GM12878 (cell line): ENCODE measurements at regions not wholly inside any gene's neighbourhood (a gene's known extent, or its start where the extent isn't known, plus 50 kb on each side); places are given as distances from the start of the nearest gene placed in this dataset.

ENCODE experiments used
- ATAC-seq: fragments of 200-7000 bp; cut with Tn5 transposase; 3 replicates; pipeline ENCODE4 v1.9.1; 2020; ENCODE audit warnings: mild to moderate bottlenecking, moderate library complexity
- BruUV-seq: library from RNA; stranded (reverse); fragments of 400-500 nt; replicated peaks from 2 replicates; lab custom pipeline; 2021; lab: Mats Ljungman, UMichigan
- CTCF ChIA-PET: fragments of 300-600 bp; sonication (Branson Sonifier 250); formaldehyde crosslinking; extraction: SDS; loops from one replicate; lab custom pipeline; 2021; ENCODE audit warnings: inconsistent platforms; lab: Yijun Ruan, JAX
- POLR2A ChIA-PET: fragments of 350-600 bp; formaldehyde crosslinking; extraction: SDS; loops from one replicate; lab custom pipeline; 2021; ENCODE audit warnings: inconsistent platforms; lab: Charles Lee
- RAD21 ChIA-PET: fragments of 300-600 bp; sonication (Branson Sonifier 250); formaldehyde crosslinking; loops from one replicate; lab custom pipeline; 2023; ENCODE audit warnings: antibody characterized with exemption; ENCODE audit not compliant: unreplicated experiment; lab: Charles Lee
- SMC1A ChIA-PET: fragments of 300-600 bp; sonication (Branson Sonifier 250); formaldehyde crosslinking; loops from one replicate; lab custom pipeline; 2023; ENCODE audit not compliant: unreplicated experiment, uncharacterized antibody; lab: Charles Lee
- DNase-seq: peaks from one replicate; pipeline ENCODE4 v3.0.0-alpha.2; 2011; ENCODE audit warnings: low read depth, low spot score
- FAIRE-seq: peaks from 3 replicates; lab custom pipeline; 2011; peaks lifted over from hg19 to GRCh38; lab: Jason Lieb, UNC
- H2AFZ ChIP-seq: 2 replicates; pipeline ENCODE4 v1.6.0; 2011; ENCODE audit warnings: low read depth, low read length, control low read depth; ENCODE audit not compliant: control insufficient read depth
- H3K27ac ChIP-seq: 2 replicates; pipeline ENCODE4 v1.5.1; 2011; ENCODE audit warnings: control low read depth; ENCODE audit not compliant: control insufficient read depth, insufficient read depth
- H3K27me3 ChIP-seq, 2 experiments: replicated peaks in 1 of 2; 2 replicates each; pipeline versions ENCODE4 v1.6.0 to v1.6.1; 2011; ENCODE audit warnings: low read length in 1 of 2; ENCODE audit not compliant: control insufficient read depth in 2 of 2, insufficient read depth in 2 of 2
- H3K36me3 ChIP-seq, 2 experiments: 2 replicates each; pipeline ENCODE4 v1.5.1; 2011; ENCODE audit warnings: low read length in 1 of 2; ENCODE audit not compliant: control insufficient read depth in 2 of 2, insufficient read depth in 2 of 2
- H3K4me1 ChIP-seq: 2 replicates; pipeline ENCODE4 v1.6.1; 2011; ENCODE audit warnings: mild to moderate bottlenecking, low read length, moderate library complexity, mixed read lengths; ENCODE audit not compliant: control insufficient read depth, insufficient read depth
- H3K4me2 ChIP-seq: 2 replicates; pipeline ENCODE4 v1.6.0; 2011; ENCODE audit warnings: control low read depth; ENCODE audit not compliant: control insufficient read depth, insufficient read depth
- H3K4me3 ChIP-seq: fragments of 200-600 bp; sonication (generic); 2 replicates; pipeline ENCODE4 v1.5.1; 2016
- H3K79me2 ChIP-seq: 2 replicates; pipeline ENCODE4 v1.6.0; 2011; ENCODE audit warnings: low read length; ENCODE audit not compliant: control insufficient read depth, insufficient read depth
- H3K9ac ChIP-seq: 2 replicates; pipeline ENCODE4 v1.8.0; 2011; ENCODE audit warnings: low read length, control low read depth, mixed read lengths; ENCODE audit not compliant: control insufficient read depth, insufficient read depth
- H3K9me3 ChIP-seq: replicated peaks from 3 replicates; pipeline ENCODE4 v1.5.1; 2011; ENCODE audit warnings: mild to moderate bottlenecking, low read length; ENCODE audit not compliant: control insufficient read depth, insufficient read depth
- H4K20me1 ChIP-seq: 2 replicates; pipeline ENCODE4 v1.6.0; 2011; ENCODE audit not compliant: control insufficient read depth, insufficient read depth
- CREB1 ChIP-seq: IDR thresholded peaks from 2 replicates; pipeline ENCODE4 v1.6.1; 2012; ENCODE audit warnings: low read depth, mild to moderate bottlenecking, inconsistent platforms
- DPF2 ChIP-seq: fragments of 450-650 bp; IDR thresholded peaks from 2 replicates; pipeline ENCODE4 v1.6.1; 2017; ENCODE audit warnings: mild to moderate bottlenecking
- EP300 ChIP-seq, 2 experiments: fragments of 150-350 bp in 1 of 2; IDR thresholded peaks; 2 replicates each; pipeline ENCODE4 v1.6.1; 2011 to 2012; ENCODE audit warnings: low read depth in 2 of 2, low read length in 2 of 2, borderline replicate concordance in 1 of 2, improper control_type of control experiment in 1 of 2, inconsistent platforms in 1 of 2; ENCODE audit not compliant: control insufficient read depth in 1 of 2
- JUND ChIP-seq: IDR thresholded peaks from 2 replicates; pipeline ENCODE4 v1.6.1; 2012; ENCODE audit warnings: low read depth, mild to moderate bottlenecking, low read length, improper control_type of control experiment, moderate library complexity
- KLF5 ChIP-seq: fragments of 450-650 bp; IDR thresholded peaks from 2 replicates; pipeline ENCODE4 v1.6.1; 2014; ENCODE audit warnings: mild to moderate bottlenecking; ENCODE audit not compliant: partially characterized antibody
- MTA2 ChIP-seq: fragments of 450-650 bp; IDR thresholded peaks from 2 replicates; pipeline ENCODE4 v1.6.1; 2016; ENCODE audit warnings: low read depth, mild to moderate bottlenecking, moderate library complexity
- RAD21 ChIP-seq: IDR thresholded peaks from 2 replicates; pipeline ENCODE4 v1.6.1; 2011; ENCODE audit warnings: mild to moderate bottlenecking, low read depth, low read length, moderate library complexity; ENCODE audit not compliant: insufficient read depth
- RUNX3 ChIP-seq: IDR thresholded peaks from 2 replicates; pipeline ENCODE4 v1.6.1; 2012; ENCODE audit warnings: low read length, inconsistent platforms
- SMAD5 ChIP-seq: IDR thresholded peaks from 2 replicates; pipeline ENCODE4 v1.6.1; 2016; ENCODE audit warnings: antibody characterized with exemption, low read depth
- SPI1 ChIP-seq: IDR thresholded peaks from 2 replicates; pipeline ENCODE4 v1.6.1; 2011; ENCODE audit warnings: low read depth, mild to moderate bottlenecking, low read length, moderate library complexity, borderline replicate concordance; ENCODE audit not compliant: insufficient read depth
- YBX1 ChIP-seq: fragments of 450-650 bp; IDR thresholded peaks from 2 replicates; pipeline ENCODE4 v1.6.1; 2016; ENCODE audit warnings: antibody characterized with exemption
- YY1 ChIP-seq: IDR thresholded peaks from 2 replicates; pipeline ENCODE4 v1.6.1; 2011; ENCODE audit warnings: low read depth, mild to moderate bottlenecking, low read length
- whole genome bisulfite sequencing: methylation state at CpG from one replicate; pipeline ENCODE4 v1.1.6; 2016; ENCODE audit warnings: low lambda C conversion rate; ENCODE audit not compliant: insufficient replicate concordance, insufficient coverage; ENCODE audit errors: missing lambda C conversion rate; 5-methylcytosine and 5-hydroxymethylcytosine counted together
- in situ Hi-C: fragments of 300-500 bp; cut with MboI; formaldehyde crosslinking; loops from 9 replicates; pipeline ENCODE4 v1.14.3; 2018; ENCODE audit warnings: mixed read lengths
- intact Hi-C: fragments of 100-400 bp; cut with micrococcal nuclease; formaldehyde crosslinking; loops from one replicate; pipeline ENCODE4 v1.14.2; 2022; ENCODE audit not compliant: unreplicated experiment
- TF ChIP-seq, protein P1 (sequence below): fragments of 450-650 bp; IDR thresholded peaks from 2 replicates; pipeline ENCODE4 v1.6.1; 2018; ENCODE audit warnings: borderline replicate concordance, mild to moderate bottlenecking; ENCODE audit not compliant: partially characterized antibody
- TF ChIP-seq, protein P2 (sequence below): IDR thresholded peaks from 2 replicates; pipeline ENCODE4 v1.6.1; 2012; ENCODE audit warnings: low read depth, low read length, improper control_type of control experiment

DNA sequence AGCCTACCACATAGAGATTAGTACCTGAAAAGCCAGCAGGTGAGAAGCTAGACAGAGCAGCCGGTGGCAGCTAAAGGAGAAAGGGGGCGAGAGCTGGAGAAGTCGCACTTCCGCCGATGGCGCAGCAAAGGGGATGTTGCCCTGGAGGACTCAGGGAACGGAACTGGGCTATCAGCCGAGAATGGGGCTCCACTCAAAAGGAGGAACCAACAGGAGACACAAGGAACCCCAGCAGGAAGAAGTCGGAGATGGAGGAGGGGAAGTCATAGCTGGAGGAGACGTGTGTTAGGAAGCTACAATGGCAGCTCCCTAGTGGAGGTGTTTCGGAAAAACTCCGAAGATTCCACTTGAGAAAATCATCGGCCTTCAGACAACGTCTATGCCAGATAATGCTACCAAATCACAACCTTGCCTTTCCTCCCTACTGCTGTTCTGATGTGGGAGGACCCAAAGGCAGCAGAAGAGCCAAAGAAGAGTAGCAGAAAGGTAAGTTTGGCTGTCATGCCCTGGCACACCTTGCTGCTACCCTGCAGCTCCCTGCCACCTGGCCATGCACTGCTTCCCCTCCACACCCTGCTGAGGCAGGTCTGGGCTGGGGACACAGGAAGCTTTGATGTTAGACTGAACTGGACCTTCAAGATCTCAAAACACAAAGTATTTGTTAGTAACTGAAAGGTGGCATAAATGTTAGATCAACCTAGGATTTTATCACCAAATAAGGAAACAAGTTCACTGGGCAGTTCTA is 127.9 kb downstream of the DLEU7 start:
- TF ChIP-seq, protein P1, sequence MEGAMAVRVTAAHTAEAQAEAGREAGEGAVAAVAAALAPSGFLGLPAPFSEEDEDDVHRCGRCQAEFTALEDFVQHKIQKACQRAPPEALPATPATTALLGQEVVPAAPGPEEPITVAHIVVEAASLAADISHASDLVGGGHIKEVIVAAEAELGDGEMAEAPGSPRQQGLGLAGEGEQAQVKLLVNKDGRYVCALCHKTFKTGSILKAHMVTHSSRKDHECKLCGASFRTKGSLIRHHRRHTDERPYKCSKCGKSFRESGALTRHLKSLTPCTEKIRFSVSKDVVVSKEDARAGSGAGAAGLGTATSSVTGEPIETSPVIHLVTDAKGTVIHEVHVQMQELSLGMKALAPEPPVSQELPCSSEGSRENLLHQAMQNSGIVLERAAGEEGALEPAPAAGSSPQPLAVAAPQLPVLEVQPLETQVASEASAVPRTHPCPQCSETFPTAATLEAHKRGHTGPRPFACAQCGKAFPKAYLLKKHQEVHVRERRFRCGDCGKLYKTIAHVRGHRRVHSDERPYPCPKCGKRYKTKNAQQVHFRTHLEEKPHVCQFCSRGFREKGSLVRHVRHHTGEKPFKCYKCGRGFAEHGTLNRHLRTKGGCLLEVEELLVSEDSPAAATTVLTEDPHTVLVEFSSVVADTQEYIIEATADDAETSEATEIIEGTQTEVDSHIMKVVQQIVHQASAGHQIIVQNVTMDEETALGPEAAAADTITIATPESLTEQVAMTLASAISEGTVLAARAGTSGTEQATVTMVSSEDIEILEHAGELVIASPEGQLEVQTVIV, result no peak
- TF ChIP-seq, protein P2, sequence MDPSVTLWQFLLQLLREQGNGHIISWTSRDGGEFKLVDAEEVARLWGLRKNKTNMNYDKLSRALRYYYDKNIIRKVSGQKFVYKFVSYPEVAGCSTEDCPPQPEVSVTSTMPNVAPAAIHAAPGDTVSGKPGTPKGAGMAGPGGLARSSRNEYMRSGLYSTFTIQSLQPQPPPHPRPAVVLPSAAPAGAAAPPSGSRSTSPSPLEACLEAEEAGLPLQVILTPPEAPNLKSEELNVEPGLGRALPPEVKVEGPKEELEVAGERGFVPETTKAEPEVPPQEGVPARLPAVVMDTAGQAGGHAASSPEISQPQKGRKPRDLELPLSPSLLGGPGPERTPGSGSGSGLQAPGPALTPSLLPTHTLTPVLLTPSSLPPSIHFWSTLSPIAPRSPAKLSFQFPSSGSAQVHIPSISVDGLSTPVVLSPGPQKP, result no peak
- TF ChIP-seq CREB1 (no peak), SPI1 (no peak), EP300 (IDR thresholded peaks at IDR 0.05; ENCODE audit: borderline replicate concordance in 1 of 2, control insufficient read depth in 1 of 2, low read depth in 2 of 2, low read length in 2 of 2) (no peak), DPF2 (no peak), SMAD5 (no peak), MTA2 (no peak), YBX1 (no peak), RAD21 (no peak), JUND (no peak), RUNX3 (no peak), YY1 (no peak), KLF5 (no peak)
- RAD21 ChIA-PET, result interaction anchor here (0.7 to 0.8 kb wide), 2 partner anchors 118 to 739 kb away, joined by 3 read pairs; no protein-coding TSS in a partner anchor
- ATAC-seq (no peak), FAIRE-seq (no peak), DNase-seq (no peak)
- CTCF ChIA-PET, result interaction anchor here (1.3 to 1.4 kb wide), 2 partner anchors 11 to 22 kb away, joined by 3 to 4 read pairs; no protein-coding TSS in a partner anchor
- no peak overlapping the region for H3K9ac ChIP-seq
- H2AFZ ChIP-seq, result no peak overlapping the region
- intact Hi-C loops, result no loop called here
- no peaks in the 10 kb centered on the region; a peak in 1 of 4 replicates for H3K27me3 ChIP-seq
- SMC1A ChIA-PET, result interaction anchor here (1.0 kb wide), 1 partner anchor 11 kb away, joined by 3 read pairs; no protein-coding TSS in a partner anchor
- in situ Hi-C loops, result no loop called here
- H3K4me1 ChIP-seq, result peaks cover 7% of the 10 kb centered on the region
- H3K79me2 ChIP-seq, result no peaks in the 10 kb centered on the region
- H3K36me3 ChIP-seq, result no peaks in the 10 kb centered on the region
- no TSS peak for BruUV-seq
- H3K4me3 ChIP-seq, result no peak overlapping the region
- WGBS, result 75% methylated on average over 14 of the region's 14 CpGs
- H3K9me3 ChIP-seq, result no peaks in the 10 kb centered on the region
- POLR2A ChIA-PET, result no interaction called here
- no peaks in the 10 kb centered on the region for H4K20me1 ChIP-seq
- no peak overlapping the region for H3K27ac ChIP-seq
- H3K4me2 ChIP-seq, result no peak overlapping the region
